GM12864 (cell line): ENCODE measurements at regions not wholly inside any gene's neighbourhood (a gene's known extent, or its start where the extent isn't known, plus 50 kb on each side); places are given as distances from the start of the nearest gene placed in this dataset.

Experiments
- DNase-seq: peaks from one replicate; pipeline ENCODE4 v3.0.0-alpha.2; 2011; ENCODE audit warnings: low read depth
- H3K4me3 ChIP-seq: 2 replicates; pipeline ENCODE4 v1.5.1; 2011; ENCODE audit warnings: mild to moderate bottlenecking, low read depth, low read length, control low read depth
- TF ChIP-seq, protein P1 (sequence below): IDR thresholded peaks from 2 replicates; pipeline ENCODE4 v1.5.1; 2011; ENCODE audit warnings: low read depth, mild to moderate bottlenecking, moderate library complexity, low read length, control low read depth, inconsistent platforms; ENCODE audit errors: missing control alignments

DNA sequence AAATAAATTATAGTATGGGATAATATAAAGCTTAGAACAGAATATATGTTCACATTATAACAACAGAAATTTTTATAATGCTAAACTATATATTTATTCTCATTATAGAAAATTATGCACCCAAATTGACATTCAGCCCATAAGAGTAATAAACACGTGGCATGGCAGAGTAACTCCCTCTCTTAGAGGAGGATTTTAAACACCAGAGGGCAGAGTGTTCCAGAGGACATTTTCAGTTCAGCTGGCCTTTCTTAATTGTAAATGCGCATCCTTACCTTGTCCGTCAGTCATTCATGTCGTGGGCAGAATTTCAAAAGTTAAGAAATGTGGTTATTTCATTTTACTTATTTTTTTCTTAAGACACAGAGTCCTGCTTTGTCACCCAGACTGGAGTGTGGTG, 147.1 kb downstream of the TANC2 start:
- H3K4me3 ChIP-seq: no peak overlapping the region
- TF ChIP-seq, protein P1, sequence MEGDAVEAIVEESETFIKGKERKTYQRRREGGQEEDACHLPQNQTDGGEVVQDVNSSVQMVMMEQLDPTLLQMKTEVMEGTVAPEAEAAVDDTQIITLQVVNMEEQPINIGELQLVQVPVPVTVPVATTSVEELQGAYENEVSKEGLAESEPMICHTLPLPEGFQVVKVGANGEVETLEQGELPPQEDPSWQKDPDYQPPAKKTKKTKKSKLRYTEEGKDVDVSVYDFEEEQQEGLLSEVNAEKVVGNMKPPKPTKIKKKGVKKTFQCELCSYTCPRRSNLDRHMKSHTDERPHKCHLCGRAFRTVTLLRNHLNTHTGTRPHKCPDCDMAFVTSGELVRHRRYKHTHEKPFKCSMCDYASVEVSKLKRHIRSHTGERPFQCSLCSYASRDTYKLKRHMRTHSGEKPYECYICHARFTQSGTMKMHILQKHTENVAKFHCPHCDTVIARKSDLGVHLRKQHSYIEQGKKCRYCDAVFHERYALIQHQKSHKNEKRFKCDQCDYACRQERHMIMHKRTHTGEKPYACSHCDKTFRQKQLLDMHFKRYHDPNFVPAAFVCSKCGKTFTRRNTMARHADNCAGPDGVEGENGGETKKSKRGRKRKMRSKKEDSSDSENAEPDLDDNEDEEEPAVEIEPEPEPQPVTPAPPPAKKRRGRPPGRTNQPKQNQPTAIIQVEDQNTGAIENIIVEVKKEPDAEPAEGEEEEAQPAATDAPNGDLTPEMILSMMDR: peak; percentile 3
- DNase-seq: no peak

DNA sequence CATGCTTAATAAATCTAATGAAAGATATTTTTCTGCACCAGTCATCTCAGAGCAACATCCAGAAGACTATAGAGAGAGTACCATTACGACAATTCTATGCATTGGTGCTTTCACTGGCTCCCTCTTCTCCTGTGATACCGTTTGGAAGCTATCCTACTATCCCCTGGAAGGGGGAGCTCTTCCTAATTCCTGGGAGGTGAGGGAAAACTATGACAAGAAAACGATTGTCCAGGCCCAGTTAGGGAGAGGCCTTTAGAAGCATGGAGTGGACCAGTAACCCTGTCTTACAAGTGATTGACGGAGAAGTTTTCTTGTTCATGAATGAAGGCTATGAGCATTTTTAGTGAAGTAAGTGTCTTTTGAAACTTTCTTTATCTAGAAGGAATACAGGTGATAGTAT, 150.2 kb downstream of the TANC2 start:
- DNase-seq: no peak
- TF ChIP-seq, protein P1: no peak
- no peak overlapping the region for H3K4me3 ChIP-seq

DNA sequence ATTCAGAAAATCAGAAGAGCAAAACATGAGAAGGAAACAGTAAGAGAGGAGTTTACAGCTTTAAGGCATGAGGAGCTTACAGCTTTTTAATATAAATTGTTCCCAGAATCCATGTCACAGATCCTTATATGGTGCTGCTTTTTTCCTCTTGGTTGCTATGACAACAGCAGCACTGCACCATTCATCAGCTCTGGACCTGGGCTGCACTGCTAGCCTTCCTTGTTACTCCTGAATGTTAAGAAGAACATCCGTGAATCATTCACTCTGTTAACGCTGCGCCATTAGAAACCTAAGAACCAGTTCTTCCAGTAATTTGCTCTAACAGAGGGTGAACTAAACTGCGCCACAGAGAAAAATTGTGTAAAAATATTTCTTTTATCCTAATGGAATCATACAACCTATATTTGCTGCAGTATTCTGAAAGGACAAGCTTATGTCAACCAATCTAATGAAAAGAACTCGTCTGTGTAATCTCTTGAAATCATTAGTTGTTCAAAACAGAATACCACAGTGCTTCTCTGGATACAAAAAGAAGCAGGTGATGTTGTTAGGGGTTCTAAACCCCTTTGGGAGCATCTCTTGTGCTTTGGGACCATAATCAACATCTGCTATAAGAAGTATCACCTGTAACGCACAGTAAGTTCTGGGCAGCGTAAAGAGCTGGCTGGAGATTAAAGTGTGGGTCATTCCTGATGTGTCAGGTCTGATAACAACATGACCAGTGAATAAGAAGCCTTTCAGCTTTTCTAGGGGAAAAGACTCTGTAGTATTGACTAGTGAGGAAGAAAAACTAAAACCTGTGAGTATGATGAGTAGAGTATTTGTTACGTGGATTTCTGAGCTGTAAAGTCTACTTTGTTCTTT, 151.2 kb downstream of the TANC2 start:
- H3K4me3 ChIP-seq: no peak overlapping the region
- TF ChIP-seq, protein P1: no peak
- no peak for DNase-seq

GRCh38 chr17:63120406-63120805, 154.4 kb downstream of the TANC2 start:
- TF ChIP-seq, protein P1: no peak
- DNase-seq: no peak

GRCh38 chr17:63124536-63124935, 158.5 kb downstream of the TANC2 start:
- no peak for DNase-seq
- H3K4me3 ChIP-seq: no peak overlapping the region
- TF ChIP-seq, protein P1: no peak

More at GRCh38 chr17:63120406-63120805, 154.4 kb downstream of the TANC2 start:
- no peak overlapping the region for H3K4me3 ChIP-seq

- H3K4me3 ChIP-seq: no peak overlapping the region
- DNase-seq: no peak
- TF ChIP-seq, protein P1: no peak
These were observed 158.9 kb downstream of the TANC2 start for GRCh38 chr17:63124958-63125357.

DNA sequence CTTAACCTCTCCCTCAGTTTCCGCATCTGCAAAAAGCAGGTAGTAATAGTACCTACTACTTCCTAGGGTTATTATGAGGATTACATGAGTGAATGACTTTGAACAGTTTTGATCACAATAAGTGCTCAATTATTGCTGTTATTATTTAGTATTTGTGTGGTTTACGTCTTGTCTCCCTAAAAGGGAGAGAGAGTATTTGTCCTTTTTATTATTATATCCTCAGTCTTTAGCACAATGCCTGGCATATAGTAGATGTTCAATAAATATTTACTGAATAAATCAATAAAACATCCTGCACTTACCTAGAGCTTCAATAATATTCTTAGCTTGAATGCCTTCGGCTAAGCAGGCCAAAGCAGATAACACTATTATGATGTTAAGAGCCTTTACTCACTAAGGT, 160.0 kb downstream of the TANC2 start:
- no peak for DNase-seq
- H3K4me3 ChIP-seq: no peak overlapping the region
- TF ChIP-seq, protein P1: no peak
